ENCODE measurements at regions not wholly inside any gene's neighbourhood (a gene's known extent, or its start where the extent isn't known, plus 50 kb on each side); places are given as distances from the start of the nearest gene placed in this dataset.

DNA sequence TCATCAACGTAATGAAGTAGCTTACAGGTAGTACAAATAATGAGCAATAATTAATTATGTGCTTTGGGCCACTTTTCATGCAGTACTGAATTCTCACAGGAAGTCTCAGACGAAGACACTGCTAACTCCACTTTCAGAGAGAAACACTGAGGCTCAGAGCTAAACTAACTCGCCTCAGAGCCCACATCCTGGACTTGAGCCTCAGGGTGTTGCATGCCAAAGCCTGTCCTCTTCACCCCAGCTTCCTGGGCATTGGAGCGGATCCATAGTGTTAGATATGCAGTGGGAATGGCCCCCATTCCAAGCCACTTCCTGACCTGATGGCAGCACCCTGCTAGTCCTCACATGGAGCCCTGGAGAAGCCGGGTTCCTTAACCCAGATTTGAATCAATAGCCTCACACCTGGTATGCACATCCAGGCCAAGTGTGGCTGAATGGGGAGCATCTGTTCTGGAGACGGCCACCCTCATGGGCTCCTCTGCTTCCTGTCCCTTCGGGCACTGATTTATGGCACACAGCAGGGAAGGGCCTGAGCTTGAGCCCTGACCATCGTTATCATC lies 265.1 kb upstream of the ZNF32 start:
- TF ChIP-seq CTCF (IDR thresholded peaks at IDR 0.05; ENCODE audit: low read depth, low read length) (no peak), EZH2phosphoT487 (IDR thresholded peaks at IDR 0.05; ENCODE audit: low read depth) (no peak)
